K562 (cell line): ENCODE measurements at regions not wholly inside any gene's neighbourhood (a gene's known extent, or its start where the extent isn't known, plus 50 kb on each side); places are given as distances from the start of the nearest gene placed in this dataset.

ENCODE experiments used
- ATAC-seq: fragments of 200-7000 bp; cut with Tn5 transposase; 3 replicates; pipeline ENCODE4 v1.9.1; 2020; ENCODE audit warnings: moderate library complexity
- BruUV-seq: library from RNA; stranded (reverse); fragments of 400-500 nt; replicated peaks from 2 replicates; lab custom pipeline; 2021; lab: Mats Ljungman, UMichigan
- CTCF ChIA-PET: fragments of 300-600 bp; formaldehyde crosslinking; extraction: SDS; loops from one replicate; lab custom pipeline; 2021; ENCODE audit warnings: low intra/inter-chr PET ratio; lab: Yijun Ruan, JAX
- POLR2A ChIA-PET: fragments of 300-600, 350-650 bp; sonication (Branson Sonifier 250); formaldehyde crosslinking; extraction: SDS; loops from one replicate; lab custom pipeline; 2021; ENCODE audit warnings: antibody characterized with exemption, inconsistent platforms; lab: Yijun Ruan, JAX
- DNase-seq, 4 experiments: peaks; one replicate each; pipeline versions ENCODE4 v3.0.0 to v3.0.0-alpha.2; 2011 to 2018; ENCODE audit warnings: low spot score in 3 of 4, mixed read lengths in 3 of 4; ENCODE audit errors: extremely low read depth in 1 of 4
- FAIRE-seq: peaks from 2 replicates; lab custom pipeline; 2011; peaks lifted over from hg19 to GRCh38; lab: Jason Lieb, UNC
- H2AFZ ChIP-seq: 2 replicates; pipeline ENCODE4 v1.6.0; 2011; ENCODE audit warnings: low read depth, low read length, control low read depth, inconsistent platforms
- H3K27ac ChIP-seq: fragments of 200-600 bp; 3 replicates; pipeline ENCODE4 v1.8.0; 2011; ENCODE audit warnings: low read depth, mild to moderate bottlenecking, control low read depth, inconsistent platforms, low read length, moderate library complexity, mixed read lengths; ENCODE audit errors: extremely low read depth
- H3K27me3 ChIP-seq, 2 experiments: fragments of 300-600 bp in 1 of 2; 2 replicates in 1 of 2; 3 replicates in 1 of 2; pipeline versions ENCODE4 v1.6.0 to v1.8.0; 2011; ENCODE audit warnings: inconsistent platforms in 2 of 2, low read length in 2 of 2, mild to moderate bottlenecking in 1 of 2, mixed read lengths in 1 of 2, moderate library complexity in 1 of 2; ENCODE audit not compliant: control insufficient read depth in 2 of 2, insufficient read depth in 2 of 2
- H3K36me3 ChIP-seq: fragments of 300-600 bp; 3 replicates; pipeline ENCODE4 v1.8.0; 2011; ENCODE audit warnings: mild to moderate bottlenecking, low read length, inconsistent platforms; ENCODE audit not compliant: control insufficient read depth, insufficient read depth
- H3K4me1 ChIP-seq, 2 experiments: fragments of 200-600 bp in 1 of 2; replicated peaks in 1 of 2; 2 replicates in 1 of 2; 3 replicates in 1 of 2; pipeline versions ENCODE4 v1.5.1 to v1.8.0; 2011; ENCODE audit warnings: inconsistent platforms in 2 of 2, low read length in 2 of 2, mild to moderate bottlenecking in 1 of 2, mixed read lengths in 1 of 2, moderate library complexity in 1 of 2; ENCODE audit not compliant: control insufficient read depth in 2 of 2, insufficient read depth in 2 of 2
- H3K4me2 ChIP-seq: 2 replicates; pipeline ENCODE4 v1.6.1; 2011; ENCODE audit warnings: low read length, control low read depth, inconsistent platforms, mixed read lengths; ENCODE audit not compliant: insufficient read depth
- H3K4me3 ChIP-seq: fragments of 200-600 bp; sonication (generic), shearing (Covaris generic); 2 replicates; pipeline ENCODE4 v1.5.1; 2016; ENCODE audit warnings: control low read depth, inconsistent platforms
- H3K79me2 ChIP-seq: fragments of 200-600 bp; 3 replicates; pipeline ENCODE4 v1.8.0; 2011; ENCODE audit warnings: low read length, inconsistent platforms; ENCODE audit not compliant: control insufficient read depth, insufficient read depth
- H3K9ac ChIP-seq, 2 experiments: 2 replicates each; pipeline versions ENCODE4 v1.6.0 to v1.6.1; 2011; ENCODE audit warnings: low read depth in 2 of 2, low read length in 2 of 2, control low read depth in 1 of 2, inconsistent platforms in 1 of 2, mild to moderate bottlenecking in 1 of 2, mixed read lengths in 1 of 2; ENCODE audit not compliant: insufficient read depth in 1 of 2
- H3K9me1 ChIP-seq: one replicate; pipeline ENCODE4 v1.6.0; 2011; ENCODE audit warnings: inconsistent platforms, mild to moderate bottlenecking, low read length, moderate library complexity; ENCODE audit not compliant: control insufficient read depth, insufficient read depth
- H3K9me3 ChIP-seq: replicated peaks from 2 replicates; pipeline ENCODE4 v1.5.1; 2011; ENCODE audit warnings: low read depth, low read length, inconsistent platforms; ENCODE audit not compliant: control insufficient read depth, insufficient read depth
- H4K20me1 ChIP-seq: replicated peaks from 2 replicates; pipeline ENCODE4 v1.6.1; 2011; ENCODE audit warnings: low read length, inconsistent platforms, mixed read lengths; ENCODE audit not compliant: control insufficient read depth, insufficient read depth
- BDP1 ChIP-seq: IDR thresholded peaks from 3 replicates; pipeline ENCODE4 v1.6.1; 2011; ENCODE audit not compliant: insufficient read length, insufficient read depth
- CHD4 ChIP-seq: fragments of 200-600 bp; sonication (generic); IDR thresholded peaks from 3 replicates; pipeline ENCODE4 v1.6.1; 2012; ENCODE audit warnings: low read depth, mild to moderate bottlenecking, mixed read lengths, low read length, inconsistent platforms; ENCODE audit not compliant: insufficient read depth, insufficient replicate concordance, poor library complexity, severe bottlenecking
- HNRNPK ChIP-seq: fragments of 200-400 bp; formaldehyde crosslinking; IDR thresholded peaks from one replicate; pipeline ENCODE4 v1.6.1; 2018; ENCODE audit warnings: mild to moderate bottlenecking, low read depth, low read length; ENCODE audit not compliant: poor library complexity, severe bottlenecking
- KLF13 ChIP-seq: fragments of 450-650 bp; IDR thresholded peaks from 2 replicates; pipeline ENCODE4 v1.6.1; 2016; ENCODE audit warnings: missing genetic modification characterization, low read depth, mild to moderate bottlenecking, missing compliant biosample characterization, moderate library complexity, borderline replicate concordance
- POLR2G ChIP-seq: fragments of 200-400 bp; formaldehyde crosslinking; IDR thresholded peaks from 2 replicates; pipeline ENCODE4 v1.6.1; 2017; ENCODE audit warnings: low read depth, mild to moderate bottlenecking, antibody characterized with exemption, low read length, moderate library complexity
- SOX6 ChIP-seq: fragments of 450-650 bp; IDR thresholded peaks from 2 replicates; pipeline ENCODE4 v1.6.1; 2014; ENCODE audit warnings: mild to moderate bottlenecking
- TBL1XR1 ChIP-seq, 2 experiments: IDR thresholded peaks; 2 replicates each; pipeline ENCODE4 v1.6.1; 2012; ENCODE audit warnings: improper control_type of control experiment in 2 of 2, low read length in 2 of 2, mild to moderate bottlenecking in 1 of 2
- ZBTB11 ChIP-seq, 3 experiments: fragments of 200-800 bp in 1 of 3; fragments of 250-450 bp in 1 of 3; fragments of 450-650 bp in 1 of 3; sonication (Bioruptor Pico) in 1 of 3; sonication (Bioruptor generic) in 1 of 3; formaldehyde crosslinking in 1 of 3; IDR thresholded peaks; 2 replicates each; pipeline versions ENCODE4 v1.6.1 to v1.8.0; 2016 to 2022; ENCODE audit warnings: mild to moderate bottlenecking in 2 of 3, missing genetic modification characterization in 2 of 3, missing compliant biosample characterization in 1 of 3, moderate library complexity in 1 of 3
- ZBTB49 ChIP-seq: sonication (generic); formaldehyde crosslinking; IDR thresholded peaks from 2 replicates; pipeline ENCODE4 v1.8.0; 2022; ENCODE audit warnings: missing genetic modification reagents, mild to moderate bottlenecking, borderline replicate concordance
- ZNF764 ChIP-seq: fragments of 250-450 bp; sonication (Bioruptor Pico); IDR thresholded peaks from 2 replicates; pipeline ENCODE4 v1.4.0; 2020; ENCODE audit warnings: low read depth, mild to moderate bottlenecking, moderate library complexity
- WGBS: fragments of 100-300 bp; shearing (Covaris generic); methylation state at CpG from one replicate; pipeline ENCODE4 v1.1.6; 2016; ENCODE audit warnings: low coverage, mixed read lengths; ENCODE audit not compliant: insufficient coverage; ENCODE audit errors: missing lambda C conversion rate; 5-methylcytosine and 5-hydroxymethylcytosine counted together
- in situ Hi-C: fragments of 300-500 bp; cut with MboI; formaldehyde crosslinking; loops from 4 replicates; pipeline ENCODE4 v1.15.0; 2018; ENCODE audit warnings: inconsistent platforms, mixed read lengths
- intact Hi-C: fragments of 100-400 bp; cut with micrococcal nuclease; formaldehyde crosslinking; loops from 2 replicates; pipeline ENCODE4 v1.14.2; 2022

- TF ChIP-seq ZBTB49 (CRISPR knock-in tag) (no peak), CHD4 (no peak), ZNF764 (CRISPR knock-in tag) (no peak)
- TF ChIP-seq, all 486 proteins: peak for 0
These were observed 1678.8 kb upstream of the TENM3 start (continued) for GRCh38 chr4:180564448-180564847.

GRCh38 chr4:180565856-180566431 is 1677.3 kb upstream of the TENM3 start:
- in situ Hi-C loops: no loop called here
- no peak for ATAC-seq
- no peaks in the 10 kb centered on the region for H4K20me1 ChIP-seq

More at GRCh38 chr4:180565856-180566431, 1677.3 kb upstream of the TENM3 start:
- Histone ChIP-seq H3K79me2 (no peaks in the 10 kb centered on the region), H3K4me1 (no peaks in the 10 kb centered on the region), H3K4me2 (no peak overlapping the region), H3K36me3 (no peaks in the 10 kb centered on the region), H3K9me1 (no peaks in the 10 kb centered on the region), H3K9ac (no peak overlapping the region), H3K9me3 (no peaks in the 10 kb centered on the region), H3K4me3 (no peak overlapping the region), H2AFZ (no peak overlapping the region), H3K27ac (no peak overlapping the region), H3K27me3 (no peaks in the 10 kb centered on the region)
- ChIA-PET CTCF (no interaction called here), POLR2A (no interaction called here)
- WGBS: 0% methylated on average over 1 of the region's 2 CpGs
- FAIRE-seq (no peak), DNase-seq (no peak)
- intact Hi-C loops: no loop called here
- TF ChIP-seq POLR2G (no peak), BDP1 (no peak), SOX6 (no peak), ZBTB11 (CRISPR knock-in tag; IDR thresholded peaks at IDR 0.05) (no peak), TBL1XR1 (IDR thresholded peaks at IDR 0.05; ENCODE audit: low read length in 2 of 2) (no peak), KLF13 (tag) (no peak), HNRNPK (no peak)
- no TSS peak for BruUV-seq
